Karpas-422 (cell line): ENCODE measurements at regions not wholly inside any gene's neighbourhood (a gene's known extent, or its start where the extent isn't known, plus 50 kb on each side); places are given as distances from the start of the nearest gene placed in this dataset.

Source experiments
- DNase-seq: peaks from one replicate; pipeline ENCODE4 v3.0.0-alpha.2; 2015
- H2AFZ ChIP-seq: fragments of 200-600 bp; sonication (generic); 2 replicates; pipeline ENCODE4 v1.6.1; 2014; ENCODE audit warnings: antibody characterized with exemption, low read length, mixed read lengths
- H3K27ac ChIP-seq: fragments of 200-600 bp; sonication (generic); 2 replicates; pipeline ENCODE4 v1.5.1; 2014; ENCODE audit warnings: mild to moderate bottlenecking, low read length, moderate library complexity
- H3K27me3 ChIP-seq: fragments of 200-600 bp; sonication (generic); 2 replicates; pipeline ENCODE4 v1.6.1; 2014; ENCODE audit warnings: low read length, mixed read lengths
- H3K36me3 ChIP-seq: fragments of 200-600 bp; sonication (generic); 2 replicates; pipeline ENCODE4 v1.6.1; 2014; ENCODE audit warnings: low read length, mixed read lengths; ENCODE audit not compliant: insufficient read depth
- H3K4me1 ChIP-seq: fragments of 200-600 bp; sonication (generic); 2 replicates; pipeline ENCODE4 v1.6.1; 2014; ENCODE audit warnings: mild to moderate bottlenecking, low read length, mixed read lengths
- H3K4me2 ChIP-seq: fragments of 200-600 bp; sonication (generic); 2 replicates; pipeline ENCODE4 v1.6.1; 2014; ENCODE audit warnings: low read length, low read depth, mild to moderate bottlenecking; ENCODE audit not compliant: poor library complexity, severe bottlenecking
- H3K4me3 ChIP-seq: fragments of 200-600 bp; sonication (generic); 2 replicates; pipeline ENCODE4 v1.5.1; 2014; ENCODE audit warnings: mild to moderate bottlenecking, antibody characterized with exemption, low read length, mixed read lengths
- H3K79me2 ChIP-seq: fragments of 200-600 bp; sonication (generic); 2 replicates; pipeline ENCODE4 v1.6.1; 2014; ENCODE audit warnings: mild to moderate bottlenecking, low read length, mixed read lengths
- H3K9ac ChIP-seq: fragments of 200-600 bp; sonication (generic); 2 replicates; pipeline ENCODE4 v1.6.0; 2014; ENCODE audit warnings: low read length
- H3K9me2 ChIP-seq: fragments of 200-600 bp; sonication (generic), shearing (Covaris generic); replicated peaks from 2 replicates; pipeline ENCODE4 v1.6.0; 2014; ENCODE audit warnings: mild to moderate bottlenecking, low read length, moderate library complexity; ENCODE audit not compliant: insufficient read depth
- H3K9me3 ChIP-seq: fragments of 300-700, 200-600 bp; sonication (generic); 2 replicates; pipeline ENCODE4 v1.6.1; 2014; ENCODE audit warnings: low read length, mixed read lengths
- H4K20me1 ChIP-seq: fragments of 200-600 bp; sonication (generic); 2 replicates; pipeline ENCODE4 v1.6.1; 2014; ENCODE audit warnings: mild to moderate bottlenecking, antibody characterized with exemption, low read length, low read depth; ENCODE audit not compliant: insufficient read depth

DNA sequence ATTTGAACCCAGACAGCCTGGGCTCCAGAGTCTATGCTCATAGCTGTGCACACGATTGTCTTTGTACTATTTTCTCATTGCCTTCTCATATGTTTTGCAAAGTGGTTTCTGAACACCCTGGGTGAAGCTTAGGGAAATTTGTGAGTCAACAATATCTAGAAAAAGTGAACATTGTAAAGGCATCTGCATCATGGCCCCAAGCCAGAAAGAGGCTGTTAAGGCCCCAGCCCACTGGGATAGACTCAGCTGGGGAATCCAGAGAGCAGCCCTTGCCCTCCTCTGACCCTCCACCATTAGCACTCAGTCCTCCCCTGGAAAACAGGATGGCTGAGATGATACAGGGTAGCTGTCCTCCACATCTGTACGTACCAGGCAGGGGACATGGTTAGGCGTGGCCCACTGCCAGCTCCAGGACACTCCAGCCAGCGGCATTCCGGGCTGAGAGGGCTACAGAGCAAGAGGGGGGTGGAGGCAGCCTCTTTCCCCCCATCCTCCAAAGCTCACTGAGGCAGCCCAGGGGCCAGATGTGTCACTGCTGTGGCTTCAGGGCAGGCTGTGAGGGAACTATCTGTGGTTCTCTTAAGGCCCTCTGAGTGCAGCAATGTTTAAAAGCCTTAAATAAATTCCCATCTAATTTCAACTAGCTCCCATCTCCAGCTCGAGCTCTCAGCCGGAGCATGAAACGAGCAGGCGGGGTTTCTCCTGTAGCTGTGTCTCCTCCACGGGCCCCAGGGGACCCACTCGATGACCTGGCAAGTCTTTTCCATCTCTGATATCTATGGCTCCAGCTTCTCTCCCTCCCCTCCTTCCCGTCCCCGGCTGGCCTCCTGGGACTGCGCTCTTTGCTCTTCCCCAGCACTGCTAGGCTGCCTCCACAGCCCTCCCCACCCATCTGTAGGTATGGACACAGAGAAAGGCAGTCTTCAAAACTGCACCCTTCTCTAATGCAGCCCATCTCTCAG lies 209.4 kb upstream of the LRFN2 start:
- H3K4me2 ChIP-seq: no peak overlapping the region
- no peak overlapping the region for H2AFZ ChIP-seq
- no peak overlapping the region for H3K9ac ChIP-seq
- H3K79me2 ChIP-seq: no peaks in the 10 kb centered on the region
- no peak for DNase-seq
- H3K9me3 ChIP-seq: no peaks in the 10 kb centered on the region
- no peaks in the 10 kb centered on the region for H4K20me1 ChIP-seq
- H3K9me2 ChIP-seq: no peaks in the 10 kb centered on the region
- no peak overlapping the region for H3K4me3 ChIP-seq
- no peaks in the 10 kb centered on the region for H3K27me3 ChIP-seq
- no peak overlapping the region for H3K27ac ChIP-seq
- no peaks in the 10 kb centered on the region for H3K36me3 ChIP-seq
- H3K4me1 ChIP-seq: no peaks in the 10 kb centered on the region

GRCh38 chr6:40794586-40794985 lies 207.4 kb upstream of the LRFN2 start:
- Histone ChIP-seq H3K4me2 (no peak overlapping the region), H2AFZ (no peak overlapping the region), H3K4me3 (no peak overlapping the region), H3K9ac (no peak overlapping the region), H3K9me3 (no peaks in the 10 kb centered on the region), H3K36me3 (no peaks in the 10 kb centered on the region), H3K27ac (no peak overlapping the region), H3K4me1 (no peaks in the 10 kb centered on the region), H4K20me1 (no peaks in the 10 kb centered on the region), H3K27me3 (no peaks in the 10 kb centered on the region), H3K9me2 (no peaks in the 10 kb centered on the region), H3K79me2 (no peaks in the 10 kb centered on the region)
- no peak for DNase-seq

DNA sequence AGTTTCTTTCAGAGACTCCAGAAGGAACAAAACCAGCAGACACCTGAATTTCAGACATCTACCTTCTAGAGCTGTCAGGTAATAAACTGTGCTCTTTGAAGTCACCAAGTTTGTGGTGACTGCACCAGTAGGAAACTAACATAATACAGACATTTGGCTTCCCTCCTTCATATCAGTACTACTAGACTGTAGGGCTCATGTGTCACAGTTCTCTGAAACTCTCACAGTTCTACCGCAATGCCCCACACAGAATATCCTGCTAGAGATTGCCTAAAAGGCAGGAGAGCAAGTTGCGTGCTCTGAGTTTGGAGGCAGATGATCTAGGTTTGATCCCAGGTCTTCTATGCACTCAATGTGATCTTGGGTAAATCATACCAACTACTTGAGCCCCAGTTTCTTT lies 205.0 kb upstream of the LRFN2 start:
- H3K27ac ChIP-seq: no peak overlapping the region
- no peaks in the 10 kb centered on the region for H3K9me2 ChIP-seq
- no peaks in the 10 kb centered on the region for H3K36me3 ChIP-seq
- H3K9me3 ChIP-seq: no peaks in the 10 kb centered on the region
- H3K4me3 ChIP-seq: no peak overlapping the region
- no peak overlapping the region for H3K9ac ChIP-seq
- no peaks in the 10 kb centered on the region for H3K27me3 ChIP-seq
- no peak overlapping the region for H2AFZ ChIP-seq
- H3K4me1 ChIP-seq: no peaks in the 10 kb centered on the region
- H3K4me2 ChIP-seq: no peak overlapping the region
- no peaks in the 10 kb centered on the region for H3K79me2 ChIP-seq
- H4K20me1 ChIP-seq: no peaks in the 10 kb centered on the region
- DNase-seq: no peak

DNA sequence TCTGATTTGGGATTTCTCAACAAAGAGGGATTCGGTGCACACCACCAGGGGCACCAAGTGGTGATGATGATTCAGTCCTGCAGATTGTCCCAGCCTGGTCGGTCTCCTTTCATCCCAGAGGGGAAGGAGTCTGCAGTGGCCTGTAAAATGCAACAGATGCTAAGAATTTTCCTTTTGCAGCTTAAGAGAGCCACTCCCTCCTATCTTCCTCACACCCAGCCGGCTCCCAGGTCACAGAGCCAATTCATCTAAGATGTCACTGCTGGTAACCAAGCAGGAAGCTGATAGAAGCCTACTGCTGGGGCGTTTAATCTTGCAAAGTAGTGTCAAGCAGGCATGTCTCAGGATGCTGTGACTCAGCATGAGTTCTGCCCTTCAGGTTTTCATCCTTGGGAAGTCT lies 203.8 kb upstream of the LRFN2 start:
- Histone ChIP-seq H3K9ac (no peak overlapping the region), H3K9me2 (no peaks in the 10 kb centered on the region), H2AFZ (no peak overlapping the region), H3K79me2 (no peaks in the 10 kb centered on the region), H3K36me3 (no peaks in the 10 kb centered on the region), H4K20me1 (no peaks in the 10 kb centered on the region), H3K4me1 (no peaks in the 10 kb centered on the region), H3K4me2 (no peak overlapping the region), H3K27ac (no peak overlapping the region), H3K9me3 (no peaks in the 10 kb centered on the region), H3K4me3 (no peak overlapping the region), H3K27me3 (no peaks in the 10 kb centered on the region)
- DNase-seq: no peak

GRCh38 chr6:40788661-40789655 lies 201.8 kb upstream of the LRFN2 start:
- H3K4me1 ChIP-seq: no peaks in the 10 kb centered on the region
- H3K4me2 ChIP-seq: no peak overlapping the region
- no peak overlapping the region for H3K4me3 ChIP-seq
- no peak overlapping the region for H2AFZ ChIP-seq
- H3K9me3 ChIP-seq: no peaks in the 10 kb centered on the region
- H3K9ac ChIP-seq: no peak overlapping the region
- DNase-seq: no peak
- H3K36me3 ChIP-seq: no peaks in the 10 kb centered on the region
- no peaks in the 10 kb centered on the region for H3K9me2 ChIP-seq
- H3K27me3 ChIP-seq: no peaks in the 10 kb centered on the region
- H3K27ac ChIP-seq: no peak overlapping the region
- no peaks in the 10 kb centered on the region for H3K79me2 ChIP-seq
- no peaks in the 10 kb centered on the region for H4K20me1 ChIP-seq

DNA sequence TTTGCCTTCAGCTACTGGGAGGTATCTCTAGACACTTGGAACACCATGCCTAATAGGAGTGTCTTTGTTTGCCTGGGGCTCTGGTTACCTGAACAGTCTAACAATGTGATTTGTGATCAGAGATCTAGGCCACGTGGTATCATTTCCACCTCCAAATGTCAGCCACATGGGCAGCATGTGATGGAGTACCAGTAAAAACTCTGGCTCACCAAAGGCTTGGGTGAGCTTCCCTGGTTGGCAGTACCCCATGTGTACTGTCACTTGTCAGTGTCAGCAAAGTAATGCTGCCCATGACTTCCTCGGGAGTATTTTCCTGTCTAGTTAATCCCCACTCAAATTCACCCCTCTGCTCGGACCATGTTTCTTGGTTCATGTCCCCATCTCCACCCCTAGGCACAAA lies 195.2 kb upstream of the LRFN2 start:
- Histone ChIP-seq H3K36me3 (no peaks in the 10 kb centered on the region), H3K9me2 (no peaks in the 10 kb centered on the region), H3K9ac (no peak overlapping the region), H2AFZ (no peak overlapping the region), H3K27ac (no peak overlapping the region), H3K27me3 (no peaks in the 10 kb centered on the region), H3K4me2 (no peak overlapping the region), H3K9me3 (no peaks in the 10 kb centered on the region), H3K79me2 (no peaks in the 10 kb centered on the region), H4K20me1 (no peaks in the 10 kb centered on the region), H3K4me3 (no peak overlapping the region), H3K4me1 (no peaks in the 10 kb centered on the region)
- DNase-seq: no peak

- no peak for DNase-seq
- Histone ChIP-seq H3K9me2 (no peaks in the 10 kb centered on the region), H3K27me3 (no peaks in the 10 kb centered on the region), H3K27ac (no peak overlapping the region), H3K4me1 (no peaks in the 10 kb centered on the region), H3K79me2 (no peaks in the 10 kb centered on the region), H3K9ac (no peak overlapping the region), H2AFZ (no peak overlapping the region), H4K20me1 (no peaks in the 10 kb centered on the region), H3K4me2 (no peak overlapping the region), H3K9me3 (no peaks in the 10 kb centered on the region), H3K4me3 (no peak overlapping the region), H3K36me3 (no peaks in the 10 kb centered on the region)
These were observed 193.5 kb upstream of the LRFN2 start for GRCh38 chr6:40780637-40781036.

- Histone ChIP-seq H3K4me2 (no peak overlapping the region), H3K4me1 (peaks cover 5% of the 10 kb centered on the region), H3K36me3 (no peaks in the 10 kb centered on the region), H3K27me3 (no peaks in the 10 kb centered on the region), H3K79me2 (no peaks in the 10 kb centered on the region), H4K20me1 (no peaks in the 10 kb centered on the region), H3K4me3 (no peak overlapping the region), H3K9ac (no peak overlapping the region), H2AFZ (no peak overlapping the region), H3K9me3 (no peaks in the 10 kb centered on the region), H3K27ac (no peak overlapping the region), H3K9me2 (no peaks in the 10 kb centered on the region)
- no peak for DNase-seq
These were observed 192.2 kb upstream of the LRFN2 start for GRCh38 chr6:40779409-40779808.
